ENCODE measurements at regions not wholly inside any gene's neighbourhood (a gene's known extent, or its start where the extent isn't known, plus 50 kb on each side); places are given as distances from the start of the nearest gene placed in this dataset.

DNA sequence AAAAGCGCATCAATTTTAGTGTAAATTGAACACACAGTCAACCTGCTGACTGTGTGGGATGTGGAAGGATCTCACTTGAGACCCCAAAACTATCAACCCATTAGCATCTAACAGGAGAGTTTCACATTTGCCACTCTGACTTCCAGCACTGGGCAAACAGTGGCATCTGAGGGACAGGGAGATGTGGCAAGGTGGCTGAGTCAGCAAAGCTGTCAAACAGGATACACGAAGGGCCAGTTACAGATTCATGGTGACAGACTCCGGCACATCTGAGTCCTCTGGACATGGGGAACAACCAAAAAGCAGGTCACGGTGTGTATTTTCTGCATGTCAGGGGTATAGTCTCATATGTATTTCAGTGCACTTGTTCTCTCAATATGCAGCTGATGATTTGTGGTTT, 573.4 kb upstream of the PPP2R3A start:
- TF ChIP-seq EGR1 (IDR thresholded peaks at IDR 0.05) (no peak), ZBTB7A (IDR thresholded peaks at IDR 0.05; ENCODE audit: low read depth) (no peak), TCF12 (IDR thresholded peaks at IDR 0.05; ENCODE audit: low read depth) (no peak)

Measured in Ishikawa (cell line).